Ovary (tissue), 7 donors: ENCODE measurements at regions not wholly inside any gene's neighbourhood (a gene's known extent, or its start where the extent isn't known, plus 50 kb on each side); places are given as distances from the start of the nearest gene placed in this dataset.
"Not testable (repeated sequence)": the region's sequence is repeated elsewhere in the genome, so short reads cannot be mapped to it uniquely, and the experiment has no call there.

ENCODE experiments used
- DNase-seq, 5 donors: peaks; one replicate each; pipeline ENCODE4 v3.0.0-alpha.2; 2019 to 2020
- H3K27ac ChIP-seq, 2 donors: fragments of 200-600 bp; one replicate each; pipeline versions ENCODE4 v1.5.1 to v1.8.0; 2019 to 2022
- H3K27me3 ChIP-seq: fragments of 200-600 bp; one replicate; pipeline ENCODE4 v1.8.0; 2022
- H3K36me3 ChIP-seq: fragments of 200-600 bp; sonication (generic); one replicate; pipeline ENCODE4 v1.5.1; 2019
- H3K4me1 ChIP-seq: one replicate; pipeline ENCODE4 v1.8.1; 2013; ENCODE audit warnings: mild to moderate bottlenecking, moderate library complexity; ENCODE audit not compliant: insufficient read depth
- H3K4me3 ChIP-seq: fragments of 200-600 bp; sonication (generic); one replicate; pipeline ENCODE4 v1.5.1; 2017
- H3K9me3 ChIP-seq, 2 donors: fragments of 200-600 bp in 1 of 2; sonication (generic) in 1 of 2; one replicate each; pipeline versions ENCODE4 v1.5.1 to v1.8.1; 2013 to 2019; ENCODE audit warnings: mild to moderate bottlenecking in 1 of 2, moderate library complexity in 1 of 2
- EP300 ChIP-seq: sonication (generic); formaldehyde crosslinking; IDR thresholded peaks from one replicate; pipeline ENCODE4 v1.6.1; 2017; ENCODE audit warnings: antibody characterized with exemption
- POLR2A ChIP-seq: fragments of 450-650 bp; IDR thresholded peaks from one replicate; pipeline ENCODE4 v1.6.1; 2017; ENCODE audit warnings: antibody characterized with exemption, mild to moderate bottlenecking, moderate library complexity
- WGBS, 3 donors: extraction: QIAGEN DNeasy Blood & Tissue Kit in 1 of 3; methylation state at CpG; one replicate each; pipeline versions ENCODE4 v1.1.5 to v1.1.7; 2013 to 2017; 5-methylcytosine and 5-hydroxymethylcytosine counted together
- intact Hi-C, 4 donors: fragments of 100-400 bp; cut with DNase I; formaldehyde crosslinking; loops; one replicate each; pipeline versions ENCODE4 v1.11.0 to v1.15.1; 2022 to 2023
- TF ChIP-seq, protein P1 (sequence below), 3 donors: fragments of 450-650 bp in 2 of 3; fragments of 200-600 bp in 1 of 3; IDR thresholded peaks; one replicate each; pipeline versions ENCODE4 v1.5.1 to v1.8.0; 2016 to 2022; ENCODE audit warnings: antibody characterized with exemption in 3 of 3, mild to moderate bottlenecking in 1 of 3
- donor health status: DM: no; HTN: no; CAD: no; lungs with moderate emphysema.
- donor health status: DM: no; HTN: no; CAD: no.
- donor health status: Bipolar disorder and iron deficiency.
- donor health status: DM: no; HTN: no; CAD: no.
- donor health status: DM: yes; HTN: yes; CAD: no.

DNA sequence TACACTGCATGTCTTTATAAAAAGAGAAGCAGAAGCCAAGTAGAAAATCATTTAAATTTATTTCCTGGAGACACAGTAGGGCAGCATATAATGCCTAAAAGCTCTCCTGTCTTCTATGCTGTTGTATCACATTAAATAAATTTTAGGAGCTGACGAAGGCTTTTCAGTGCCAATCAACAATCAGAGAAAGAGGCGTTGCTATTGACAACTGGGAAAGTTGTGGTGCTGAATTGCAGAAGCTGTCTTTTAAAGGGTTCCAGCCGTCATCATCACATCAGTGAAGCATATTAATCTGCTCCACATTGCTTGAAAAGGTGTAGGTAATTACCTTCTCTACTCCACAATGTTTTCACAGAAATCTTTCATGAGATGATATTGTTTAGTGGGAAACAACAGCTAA, 103.9 kb downstream of the FSCB start:
- 85 to 92% (median 89%) methylated on average over 3 of the region's 3 CpGs for WGBS, 3 donors
- H3K9me3 ChIP-seq, result no peaks in the 10 kb centered on the region
- H3K4me3 ChIP-seq, result no peak overlapping the region
- intact Hi-C loops, result no loop called here
- no peaks in the 10 kb centered on the region for H3K27me3 ChIP-seq
- no peaks in the 10 kb centered on the region for H3K36me3 ChIP-seq
- H3K4me1 ChIP-seq, result no peaks in the 10 kb centered on the region
- no peak overlapping the region for H3K27ac ChIP-seq
- TF ChIP-seq, protein P1, sequence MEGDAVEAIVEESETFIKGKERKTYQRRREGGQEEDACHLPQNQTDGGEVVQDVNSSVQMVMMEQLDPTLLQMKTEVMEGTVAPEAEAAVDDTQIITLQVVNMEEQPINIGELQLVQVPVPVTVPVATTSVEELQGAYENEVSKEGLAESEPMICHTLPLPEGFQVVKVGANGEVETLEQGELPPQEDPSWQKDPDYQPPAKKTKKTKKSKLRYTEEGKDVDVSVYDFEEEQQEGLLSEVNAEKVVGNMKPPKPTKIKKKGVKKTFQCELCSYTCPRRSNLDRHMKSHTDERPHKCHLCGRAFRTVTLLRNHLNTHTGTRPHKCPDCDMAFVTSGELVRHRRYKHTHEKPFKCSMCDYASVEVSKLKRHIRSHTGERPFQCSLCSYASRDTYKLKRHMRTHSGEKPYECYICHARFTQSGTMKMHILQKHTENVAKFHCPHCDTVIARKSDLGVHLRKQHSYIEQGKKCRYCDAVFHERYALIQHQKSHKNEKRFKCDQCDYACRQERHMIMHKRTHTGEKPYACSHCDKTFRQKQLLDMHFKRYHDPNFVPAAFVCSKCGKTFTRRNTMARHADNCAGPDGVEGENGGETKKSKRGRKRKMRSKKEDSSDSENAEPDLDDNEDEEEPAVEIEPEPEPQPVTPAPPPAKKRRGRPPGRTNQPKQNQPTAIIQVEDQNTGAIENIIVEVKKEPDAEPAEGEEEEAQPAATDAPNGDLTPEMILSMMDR (IDR thresholded peaks at IDR 0.05), result no peak
- TF ChIP-seq EP300 (no peak), POLR2A (no peak)
- no peak for DNase-seq

DNA sequence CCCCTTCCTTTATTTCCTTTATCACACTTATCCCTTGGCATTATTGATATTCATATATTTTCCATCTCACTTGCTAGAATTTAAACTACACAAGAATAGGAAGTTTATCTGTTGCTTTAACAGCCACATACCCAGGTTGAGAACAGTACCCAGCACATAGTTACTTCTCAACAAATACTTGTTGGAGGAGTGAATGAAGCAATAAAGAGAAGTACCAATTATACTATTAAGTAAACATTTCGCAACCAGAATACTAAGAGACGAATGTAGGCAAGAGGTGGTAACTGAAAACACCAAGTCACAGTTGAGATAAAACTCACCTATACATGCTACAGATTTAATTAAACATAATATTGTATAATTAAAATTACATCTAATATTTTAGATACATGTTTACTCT, 110.9 kb downstream of the FSCB start:
- intact Hi-C loops, result no loop called here
- Histone ChIP-seq H3K27ac (no peak overlapping the region), H3K4me1 (no peaks in the 10 kb centered on the region), H3K9me3 (no peaks in the 10 kb centered on the region), H3K36me3 (no peaks in the 10 kb centered on the region), H3K4me3 (no peak overlapping the region), H3K27me3 (no peaks in the 10 kb centered on the region)
- TF ChIP-seq, protein P1 (IDR thresholded peaks at IDR 0.05), result no peak
- TF ChIP-seq POLR2A, result no peak
- TF ChIP-seq EP300, result no peak
- WGBS, 3 donors, result 90 to 92% (median 92%) methylated on average over 2 of the region's 2 CpGs
- no peak for DNase-seq

DNA sequence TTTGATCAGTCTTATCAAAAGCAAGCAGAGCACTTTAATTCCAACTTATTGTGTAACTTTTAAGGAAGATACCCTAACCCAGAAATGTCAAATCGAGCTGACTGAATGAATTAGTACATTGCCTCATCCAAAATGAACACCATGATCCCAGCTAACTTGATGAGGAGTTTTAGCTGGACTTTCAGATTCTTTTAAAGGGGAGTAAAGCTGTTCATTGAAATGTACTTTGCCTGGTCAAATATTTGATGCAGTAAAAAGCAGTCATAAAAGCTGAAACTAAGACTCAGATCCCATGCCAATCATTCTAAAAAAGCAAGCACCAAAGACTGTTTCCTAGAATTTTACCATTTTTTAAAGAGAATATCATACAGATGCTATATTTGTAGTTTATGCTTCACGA, 114.1 kb downstream of the FSCB start:
- Histone ChIP-seq H3K4me3 (no peak overlapping the region), H3K9me3 (no peaks in the 10 kb centered on the region), H3K4me1 (no peaks in the 10 kb centered on the region), H3K27me3 (no peaks in the 10 kb centered on the region), H3K36me3 (no peaks in the 10 kb centered on the region), H3K27ac (no peak overlapping the region)
- 72 to 76% (median 74%) methylated on average over 2 of the region's 2 CpGs for WGBS, 3 donors
- TF ChIP-seq, protein P1 (IDR thresholded peaks at IDR 0.05), result no peak
- no peak for TF ChIP-seq EP300
- TF ChIP-seq POLR2A, result no peak
- intact Hi-C loops, result no loop called here
- no peak for DNase-seq

DNA sequence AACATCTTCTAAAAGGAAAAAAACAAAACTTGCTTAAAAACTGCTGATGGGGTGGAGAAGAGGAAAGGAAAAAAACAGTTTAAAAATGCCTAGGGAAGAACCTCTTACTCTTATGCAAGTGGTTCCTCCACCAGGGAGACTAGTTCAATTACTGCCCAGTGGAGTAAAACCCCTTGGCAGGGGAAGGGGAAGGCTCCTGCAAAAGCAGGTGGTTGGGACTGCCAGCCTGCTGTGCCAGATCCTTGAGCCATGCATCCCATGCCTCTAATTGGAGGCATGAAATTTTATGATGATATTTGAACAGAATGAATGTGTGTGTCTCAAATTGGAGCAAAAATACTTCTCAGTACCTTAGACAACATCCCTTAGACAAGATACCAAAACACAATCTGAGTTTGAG, 118.8 kb downstream of the FSCB start:
- Histone ChIP-seq H3K4me3 (no peak overlapping the region), H3K27ac (no peak overlapping the region), H3K36me3 (no peaks in the 10 kb centered on the region), H3K9me3 (no peaks in the 10 kb centered on the region), H3K27me3 (no peaks in the 10 kb centered on the region), H3K4me1 (peaks cover 3% of the 10 kb centered on the region)
- DNase-seq, result no peak
- intact Hi-C loops, result no loop called here
- TF ChIP-seq EP300 (no peak), POLR2A (no peak)
- TF ChIP-seq, protein P1 (IDR thresholded peaks at IDR 0.05), result no peak

DNA sequence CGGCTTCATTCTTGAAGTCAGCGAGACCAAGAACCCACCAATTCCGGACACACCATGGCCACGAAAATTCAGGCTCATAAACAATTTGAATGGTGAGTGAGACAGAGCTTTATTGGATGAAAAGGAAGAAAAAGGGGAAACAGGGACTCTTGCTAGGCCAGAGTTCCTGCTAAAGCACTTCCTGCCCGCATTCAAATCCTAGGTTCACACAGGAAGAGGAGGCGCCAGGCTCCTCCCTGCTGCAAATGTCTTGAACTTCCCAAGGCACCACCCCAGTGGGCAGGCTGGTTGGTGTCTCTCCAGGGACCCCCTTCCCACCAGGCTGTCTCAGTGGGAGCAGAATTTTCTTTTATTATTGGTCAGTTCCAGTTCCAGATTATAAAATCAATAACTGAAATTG, 121.2 kb downstream of the FSCB start:
- no peak overlapping the region for H3K27ac ChIP-seq
- 82 to 91% (median 87%) methylated on average over 6 of the region's 6 CpGs for WGBS, 3 donors
- H3K27me3 ChIP-seq, result no peaks in the 10 kb centered on the region
- no peak for DNase-seq
- intact Hi-C loops, result no loop called here
- H3K4me3 ChIP-seq, result no peak overlapping the region
- H3K9me3 ChIP-seq, result no peaks in the 10 kb centered on the region
- H3K4me1 ChIP-seq, result peaks cover 3% of the 10 kb centered on the region
- TF ChIP-seq EP300, result no peak
- no peak for TF ChIP-seq POLR2A
- TF ChIP-seq, protein P1 (IDR thresholded peaks at IDR 0.05), result no peak
- no peaks in the 10 kb centered on the region for H3K36me3 ChIP-seq

DNA sequence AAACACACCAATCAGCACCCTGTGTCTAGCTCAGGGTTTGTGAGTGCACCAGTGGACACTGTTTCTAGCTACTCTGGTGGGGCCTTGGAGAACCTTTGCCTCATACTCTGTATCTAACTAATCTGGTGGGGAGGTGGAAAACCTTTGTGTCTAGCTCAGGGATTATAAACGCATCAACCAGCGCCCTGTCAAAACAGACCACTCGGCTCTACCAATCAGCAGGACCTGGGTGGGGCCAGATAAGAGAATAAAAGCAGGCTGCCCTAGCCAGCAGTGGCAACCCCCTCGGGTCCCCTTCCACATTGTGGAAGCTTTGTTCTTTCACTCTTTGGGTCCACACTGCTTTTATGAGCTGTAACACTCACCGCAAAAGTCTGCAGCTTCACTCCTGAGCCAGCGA, 121.8 kb downstream of the FSCB start:
- H3K27ac ChIP-seq, H3K9me3 ChIP-seq, H3K27me3 ChIP-seq, intact Hi-C loops, DNase-seq, H3K4me1 ChIP-seq, H3K36me3 ChIP-seq, H3K4me3 ChIP-seq: not testable (repeated sequence)
- WGBS, 3 donors, result 91 to 95% (median 95%) methylated on average over 6 of the region's 6 CpGs

DNA sequence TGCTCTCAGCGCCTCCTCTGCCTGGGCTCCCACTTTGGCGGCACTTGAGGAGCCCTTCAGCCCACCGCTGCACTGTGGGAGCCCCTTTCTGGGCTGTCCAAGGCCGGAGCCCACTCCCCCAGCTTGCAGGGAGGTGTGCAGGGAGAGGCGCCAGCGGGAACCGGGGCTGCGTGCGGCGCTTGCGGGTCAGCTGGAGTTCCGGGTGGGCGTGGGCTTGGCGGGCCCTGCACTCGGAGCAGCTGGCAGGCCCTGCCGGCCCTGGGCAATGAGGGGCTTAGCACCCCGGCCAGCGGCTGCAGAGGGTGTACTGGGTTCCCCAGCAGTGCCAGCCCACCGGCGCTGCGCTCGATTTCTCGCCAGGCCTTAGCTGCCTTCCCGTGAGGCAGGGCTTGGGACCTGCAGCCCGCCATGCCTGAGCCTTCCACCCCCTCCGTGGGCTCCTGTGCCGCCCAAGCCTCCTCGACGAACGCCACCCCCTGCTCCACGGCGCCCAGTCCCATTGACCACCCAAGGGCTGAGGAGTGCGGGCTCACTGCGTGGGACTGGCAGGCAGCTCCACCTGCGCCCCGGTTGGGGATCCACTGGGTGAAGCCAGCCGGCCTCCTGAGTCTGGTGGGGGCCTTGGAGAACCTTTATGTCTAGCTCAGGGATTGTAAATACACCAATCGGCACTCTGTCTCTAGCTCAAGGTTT, 122.3 kb downstream of the FSCB start:
- H3K4me1 ChIP-seq, H3K4me3 ChIP-seq, DNase-seq, H3K36me3 ChIP-seq, H3K9me3 ChIP-seq, intact Hi-C loops, H3K27ac ChIP-seq, H3K27me3 ChIP-seq: not testable (repeated sequence)
- 97 to 98% (median 98%) methylated on average over 38 of the region's 38 CpGs for WGBS, 3 donors
